Subcutaneous abdominal adipose tissue (tissue), 5 donors: ENCODE measurements at regions not wholly inside any gene's neighbourhood (a gene's known extent, or its start where the extent isn't known, plus 50 kb on each side); places are given as distances from the start of the nearest gene placed in this dataset.

Source experiments
- H3K27ac ChIP-seq: one replicate; pipeline ENCODE4 v1.7.0; 2013; ENCODE audit warnings: low read depth, mild to moderate bottlenecking, inconsistent platforms, low read length, moderate library complexity
- H3K27me3 ChIP-seq, 5 donors: one replicate each; pipeline ENCODE4 v1.7.0; 2013; ENCODE audit warnings: low read length in 5 of 5, inconsistent platforms in 1 of 5; ENCODE audit not compliant: control insufficient read depth in 5 of 5, insufficient read depth in 4 of 5
- H3K36me3 ChIP-seq, 5 donors: one replicate each; pipeline ENCODE4 v1.7.0; 2013; ENCODE audit warnings: low read length in 5 of 5; ENCODE audit not compliant: control insufficient read depth in 5 of 5, insufficient read depth in 5 of 5
- H3K4me1 ChIP-seq, 5 donors: one replicate each; pipeline ENCODE4 v1.7.0; 2013; ENCODE audit warnings: low read length in 5 of 5, mild to moderate bottlenecking in 3 of 5, moderate library complexity in 1 of 5; ENCODE audit not compliant: control insufficient read depth in 5 of 5, insufficient read depth in 5 of 5
- H3K4me3 ChIP-seq, 5 donors: one replicate each; pipeline ENCODE4 v1.7.0; 2013; ENCODE audit warnings: low read length in 5 of 5, low read depth in 1 of 5
- H3K9ac ChIP-seq, 5 donors: one replicate each; pipeline ENCODE4 v1.7.0; 2013; ENCODE audit warnings: low read length in 5 of 5, mild to moderate bottlenecking in 4 of 5, moderate library complexity in 3 of 5
- H3K9me3 ChIP-seq, 5 donors: one replicate each; pipeline ENCODE4 v1.7.0; 2013; ENCODE audit warnings: low read length in 5 of 5; ENCODE audit not compliant: control insufficient read depth in 5 of 5
- donor health status: healthy.
- donor health status: healthy.
- donor health status: healthy.
- donor health status: healthy.
- donor health status: healthy.

GRCh38 chrX:22912616-22913015 lies 87.1 kb upstream of the DDX53 start:
- H3K27me3 ChIP-seq: peaks cover 0 to 5% (median 0%) of the 10 kb centered on the region in 5 donors
- H3K27ac ChIP-seq: no peak overlapping the region
- no peak overlapping the region for H3K4me3 ChIP-seq
- H3K9ac ChIP-seq: no peak overlapping the region
- no peaks in the 10 kb centered on the region for H3K36me3 ChIP-seq
- H3K4me1 ChIP-seq: no peaks in the 10 kb centered on the region
- H3K9me3 ChIP-seq: no peaks in the 10 kb centered on the region

GRCh38 chrX:22922961-22923360 lies 76.8 kb upstream of the DDX53 start:
- Histone ChIP-seq H3K27ac (no peak overlapping the region), H3K9me3 (no peaks in the 10 kb centered on the region), H3K27me3 (peaks cover 0 to 4% (median 0%) of the 10 kb centered on the region in 5 donors), H3K36me3 (no peaks in the 10 kb centered on the region), H3K9ac (no peak overlapping the region), H3K4me1 (no peaks in the 10 kb centered on the region), H3K4me3 (no peak overlapping the region)

DNA sequence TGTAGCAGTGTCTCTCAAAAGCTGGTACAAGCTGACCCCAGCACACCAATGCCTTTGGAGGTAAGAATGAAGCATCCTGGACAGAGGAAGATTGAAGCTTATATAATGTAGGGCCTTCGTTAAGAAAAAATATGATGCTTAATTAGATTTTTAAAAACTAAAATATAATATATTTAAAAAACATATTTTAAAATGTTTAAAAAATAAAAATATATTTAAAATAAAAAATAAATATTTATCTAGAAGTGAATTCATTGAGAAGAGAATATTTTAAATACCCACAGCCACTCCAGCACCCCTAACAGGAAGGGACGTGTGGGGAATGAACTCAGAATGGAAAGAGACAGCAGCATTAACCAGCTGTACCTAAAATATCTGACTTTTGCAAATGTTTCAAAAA lies 65.1 kb upstream of the DDX53 start:
- H3K27me3 ChIP-seq: no peaks in the 10 kb centered on the region
- H3K4me1 ChIP-seq: no peaks in the 10 kb centered on the region
- H3K9me3 ChIP-seq: no peaks in the 10 kb centered on the region
- no peak overlapping the region for H3K27ac ChIP-seq
- no peak overlapping the region for H3K4me3 ChIP-seq
- no peak overlapping the region for H3K9ac ChIP-seq
- no peaks in the 10 kb centered on the region for H3K36me3 ChIP-seq

- Histone ChIP-seq H3K4me3 (no peak overlapping the region), H3K36me3 (no peaks in the 10 kb centered on the region)
These were observed 54.8 kb upstream of the DDX53 start for GRCh38 chrX:22944945-22945344.

More at GRCh38 chrX:22944945-22945344, 54.8 kb upstream of the DDX53 start:
- no peak overlapping the region for H3K27ac ChIP-seq
- H3K4me1 ChIP-seq: no peaks in the 10 kb centered on the region
- no peaks in the 10 kb centered on the region for H3K9me3 ChIP-seq
- no peaks in the 10 kb centered on the region for H3K27me3 ChIP-seq
- no peak overlapping the region for H3K9ac ChIP-seq
